ENCODE measurements at regions not wholly inside any gene's neighbourhood (a gene's known extent, or its start where the extent isn't known, plus 50 kb on each side); places are given as distances from the start of the nearest gene placed in this dataset.
"Not testable (repeated sequence)": the region's sequence is repeated elsewhere in the genome, so short reads cannot be mapped to it uniquely, and the experiment has no call there.

- Histone ChIP-seq H3K9me3 (ENCODE audit: severe bottlenecking) (no peaks in the 10 kb centered on the region), H3K4me3 (ENCODE audit: low read depth, low read length) (no peak overlapping the region), H3K27me3 (ENCODE audit: insufficient read depth, low read depth, severe bottlenecking) (no peaks in the 10 kb centered on the region), H3K36me3 (no peaks in the 10 kb centered on the region), H3K27ac (no peak overlapping the region)
- no peak for DNase-seq
- TF ChIP-seq CTCF (IDR thresholded peaks at IDR 0.05; ENCODE audit: low read depth, low read length), result no peak
These were observed 186.8 kb downstream of the FRK start for GRCh38 chr6:115873901-115874300.

GRCh38 chr6:115870464-115870863, 190.2 kb downstream of the FRK start:
- H3K36me3 ChIP-seq, result no peaks in the 10 kb centered on the region
- no peak overlapping the region for H3K27ac ChIP-seq
- no peaks in the 10 kb centered on the region for H3K27me3 ChIP-seq (ENCODE audit: insufficient read depth, low read depth, severe bottlenecking)
- no peak for DNase-seq
- no peak for TF ChIP-seq CTCF (IDR thresholded peaks at IDR 0.05; ENCODE audit: low read depth, low read length)
- no peaks in the 10 kb centered on the region for H3K9me3 ChIP-seq (ENCODE audit: severe bottlenecking)
- no peak overlapping the region for H3K4me3 ChIP-seq (ENCODE audit: low read depth, low read length)

GRCh38 chr6:115865914-115866313, 194.8 kb downstream of the FRK start:
- Histone ChIP-seq H3K27me3 (ENCODE audit: insufficient read depth, low read depth, severe bottlenecking) (no peaks in the 10 kb centered on the region), H3K4me3 (ENCODE audit: low read depth, low read length) (no peak overlapping the region), H3K36me3 (no peaks in the 10 kb centered on the region), H3K9me3 (ENCODE audit: severe bottlenecking) (no peaks in the 10 kb centered on the region), H3K27ac (no peak overlapping the region)
- DNase-seq, result no peak
- TF ChIP-seq CTCF (IDR thresholded peaks at IDR 0.05; ENCODE audit: low read depth, low read length), result no peak

- Histone ChIP-seq H3K9me3 (ENCODE audit: severe bottlenecking) (no peaks in the 10 kb centered on the region), H3K27ac (no peak overlapping the region), H3K36me3 (no peaks in the 10 kb centered on the region), H3K27me3 (ENCODE audit: insufficient read depth, low read depth, severe bottlenecking) (no peaks in the 10 kb centered on the region), H3K4me3 (ENCODE audit: low read depth, low read length) (no peak overlapping the region)
- TF ChIP-seq CTCF (IDR thresholded peaks at IDR 0.05; ENCODE audit: low read depth, low read length), result no peak
- DNase-seq, result no peak
These were observed 197.5 kb downstream of the FRK start for GRCh38 chr6:115863211-115863610.

- H3K27me3 ChIP-seq (ENCODE audit: insufficient read depth, low read depth, severe bottlenecking); H3K27ac ChIP-seq; H3K9me3 ChIP-seq (ENCODE audit: severe bottlenecking); H3K4me3 ChIP-seq (ENCODE audit: low read depth, low read length); H3K36me3 ChIP-seq; DNase-seq: not testable (repeated sequence)
These were observed 199.0 kb downstream of the FRK start for GRCh38 chr6:115861658-115862057.

- not testable (repeated sequence) for H3K4me3 ChIP-seq (ENCODE audit: low read depth, low read length); H3K27ac ChIP-seq; DNase-seq; H3K9me3 ChIP-seq (ENCODE audit: severe bottlenecking); H3K27me3 ChIP-seq (ENCODE audit: insufficient read depth, low read depth, severe bottlenecking); H3K36me3 ChIP-seq
These were observed 201.1 kb downstream of the FRK start for GRCh38 chr6:115859577-115859976.

GRCh38 chr6:115854866-115855665, 205.6 kb downstream of the FRK start:
- H3K27me3 ChIP-seq (ENCODE audit: insufficient read depth, low read depth, severe bottlenecking), result no peaks in the 10 kb centered on the region
- no peak for DNase-seq
- H3K9me3 ChIP-seq (ENCODE audit: severe bottlenecking), result peaks cover 6% of the 10 kb centered on the region
- H3K27ac ChIP-seq, result no peak overlapping the region
- no peak overlapping the region for H3K4me3 ChIP-seq (ENCODE audit: low read depth, low read length)
- H3K36me3 ChIP-seq, result no peaks in the 10 kb centered on the region
- no peak for TF ChIP-seq CTCF (IDR thresholded peaks at IDR 0.05; ENCODE audit: low read depth, low read length)

Data from WERI-Rb-1 (cell line).